ENCODE measurements at regions not wholly inside any gene's neighbourhood (a gene's known extent, or its start where the extent isn't known, plus 50 kb on each side); places are given as distances from the start of the nearest gene placed in this dataset.
A peak's percentile ranks its signal among the peaks of the same experiment; 100 is the strongest.

DNA sequence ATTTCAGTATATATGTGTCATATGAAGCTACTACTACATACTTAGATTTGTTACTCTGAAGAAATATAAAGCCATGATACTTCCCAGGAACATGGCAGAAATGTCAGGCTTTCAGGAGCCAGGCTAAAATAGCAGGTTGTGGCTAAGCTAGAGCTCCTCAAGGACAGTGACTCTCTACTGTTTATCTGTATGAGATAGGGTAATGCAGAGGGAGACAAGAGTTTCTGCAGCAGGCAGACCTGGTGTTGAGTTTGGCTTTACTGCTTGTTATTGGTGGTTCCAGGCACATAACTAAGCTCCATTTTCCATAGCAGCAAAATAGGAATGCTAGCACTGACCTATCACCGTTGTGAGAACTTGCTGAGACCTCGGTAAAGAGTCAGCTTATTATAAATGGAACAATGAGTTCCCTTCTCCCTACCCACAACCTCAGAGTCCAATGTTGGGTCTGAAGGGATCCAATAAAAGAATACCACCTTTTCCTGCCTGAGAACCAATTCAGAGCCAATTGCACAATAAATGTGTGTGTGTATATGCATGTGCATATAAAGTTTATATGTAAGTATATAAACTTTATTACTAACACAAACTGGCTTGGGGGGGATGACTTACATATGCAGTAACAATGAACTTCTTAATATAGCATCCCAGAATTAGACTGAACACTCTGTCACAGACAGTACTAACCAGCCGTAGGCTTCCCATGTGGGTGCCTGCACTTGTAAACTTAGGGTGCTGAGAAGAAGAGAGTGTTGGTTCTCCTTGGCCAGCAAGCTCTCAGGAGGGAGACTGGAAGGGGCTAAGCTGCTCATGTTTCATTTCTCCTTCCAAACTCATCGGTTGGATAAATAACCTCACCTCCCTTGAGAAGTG, 51.9 kb upstream of the PAQR3 start:
- WGBS, 2 donors = 40 to 43% methylated on average over 4 of the region's 4 CpGs
- Histone ChIP-seq H3K4me1 (no peaks in the 10 kb centered on the region), H3K27me3 (no peaks in the 10 kb centered on the region), H3K9me3 (no peaks in the 10 kb centered on the region), H3K27ac (no peak overlapping the region), H3K4me3 (no peak overlapping the region), H3K36me3 (no peaks in the 10 kb centered on the region)
- TF ChIP-seq, protein P1, sequence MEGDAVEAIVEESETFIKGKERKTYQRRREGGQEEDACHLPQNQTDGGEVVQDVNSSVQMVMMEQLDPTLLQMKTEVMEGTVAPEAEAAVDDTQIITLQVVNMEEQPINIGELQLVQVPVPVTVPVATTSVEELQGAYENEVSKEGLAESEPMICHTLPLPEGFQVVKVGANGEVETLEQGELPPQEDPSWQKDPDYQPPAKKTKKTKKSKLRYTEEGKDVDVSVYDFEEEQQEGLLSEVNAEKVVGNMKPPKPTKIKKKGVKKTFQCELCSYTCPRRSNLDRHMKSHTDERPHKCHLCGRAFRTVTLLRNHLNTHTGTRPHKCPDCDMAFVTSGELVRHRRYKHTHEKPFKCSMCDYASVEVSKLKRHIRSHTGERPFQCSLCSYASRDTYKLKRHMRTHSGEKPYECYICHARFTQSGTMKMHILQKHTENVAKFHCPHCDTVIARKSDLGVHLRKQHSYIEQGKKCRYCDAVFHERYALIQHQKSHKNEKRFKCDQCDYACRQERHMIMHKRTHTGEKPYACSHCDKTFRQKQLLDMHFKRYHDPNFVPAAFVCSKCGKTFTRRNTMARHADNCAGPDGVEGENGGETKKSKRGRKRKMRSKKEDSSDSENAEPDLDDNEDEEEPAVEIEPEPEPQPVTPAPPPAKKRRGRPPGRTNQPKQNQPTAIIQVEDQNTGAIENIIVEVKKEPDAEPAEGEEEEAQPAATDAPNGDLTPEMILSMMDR (IDR thresholded peaks at IDR 0.05) = no peak
- DNase-seq = no peak
- intact Hi-C loops (cut with DNase I) = no loop called here
- peak in 2 of 8 donors; percentile 68 to 75 for ATAC-seq

DNA sequence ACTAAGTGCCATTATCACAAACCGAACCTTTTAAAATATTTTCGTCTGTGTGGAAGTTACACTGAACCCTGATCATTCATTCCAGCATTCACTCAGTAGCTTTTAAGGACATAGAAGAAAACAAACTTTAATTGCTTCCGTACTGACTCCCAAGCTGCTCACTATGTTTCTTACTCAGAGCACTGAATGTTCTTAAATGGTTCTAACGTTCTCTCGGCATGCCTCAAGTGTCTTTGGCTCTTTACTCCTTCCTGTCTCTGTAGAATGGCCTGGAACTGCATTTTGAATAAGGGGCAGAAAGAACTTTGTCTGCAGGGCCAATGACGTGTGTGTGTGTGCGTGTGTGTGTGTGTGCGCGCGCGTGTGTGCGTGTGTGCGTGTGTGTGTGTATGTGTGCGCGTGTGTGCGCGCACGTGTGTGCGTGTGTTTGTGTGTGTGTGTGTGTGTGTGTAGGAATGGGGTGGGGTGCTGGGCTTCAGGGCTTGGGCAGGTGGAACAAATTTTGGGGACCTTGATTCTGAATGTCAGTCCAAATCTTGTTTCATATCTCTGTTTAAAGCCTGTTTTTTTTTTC, 50.5 kb upstream of the PAQR3 start:
- TF ChIP-seq, protein P1 (IDR thresholded peaks at IDR 0.05) = no peak
- intact Hi-C loops (cut with DNase I) = no loop called here

More for the DNA sequence above, 50.5 kb upstream of the PAQR3 start:
- no peak overlapping the region for H3K4me3 ChIP-seq
- no peaks in the 10 kb centered on the region for H3K4me1 ChIP-seq
- no peak overlapping the region for H3K27ac ChIP-seq
- DNase-seq (no peak), ATAC-seq (no peak)
- no peaks in the 10 kb centered on the region for H3K27me3 ChIP-seq
- H3K36me3 ChIP-seq = no peaks in the 10 kb centered on the region
- WGBS, 2 donors = 71 to 75% methylated on average over 19 of the region's 19 CpGs
- H3K9me3 ChIP-seq = no peaks in the 10 kb centered on the region
